ENCODE measurements at regions not wholly inside any gene's neighbourhood (a gene's known extent, or its start where the extent isn't known, plus 50 kb on each side); places are given as distances from the start of the nearest gene placed in this dataset.

DNA sequence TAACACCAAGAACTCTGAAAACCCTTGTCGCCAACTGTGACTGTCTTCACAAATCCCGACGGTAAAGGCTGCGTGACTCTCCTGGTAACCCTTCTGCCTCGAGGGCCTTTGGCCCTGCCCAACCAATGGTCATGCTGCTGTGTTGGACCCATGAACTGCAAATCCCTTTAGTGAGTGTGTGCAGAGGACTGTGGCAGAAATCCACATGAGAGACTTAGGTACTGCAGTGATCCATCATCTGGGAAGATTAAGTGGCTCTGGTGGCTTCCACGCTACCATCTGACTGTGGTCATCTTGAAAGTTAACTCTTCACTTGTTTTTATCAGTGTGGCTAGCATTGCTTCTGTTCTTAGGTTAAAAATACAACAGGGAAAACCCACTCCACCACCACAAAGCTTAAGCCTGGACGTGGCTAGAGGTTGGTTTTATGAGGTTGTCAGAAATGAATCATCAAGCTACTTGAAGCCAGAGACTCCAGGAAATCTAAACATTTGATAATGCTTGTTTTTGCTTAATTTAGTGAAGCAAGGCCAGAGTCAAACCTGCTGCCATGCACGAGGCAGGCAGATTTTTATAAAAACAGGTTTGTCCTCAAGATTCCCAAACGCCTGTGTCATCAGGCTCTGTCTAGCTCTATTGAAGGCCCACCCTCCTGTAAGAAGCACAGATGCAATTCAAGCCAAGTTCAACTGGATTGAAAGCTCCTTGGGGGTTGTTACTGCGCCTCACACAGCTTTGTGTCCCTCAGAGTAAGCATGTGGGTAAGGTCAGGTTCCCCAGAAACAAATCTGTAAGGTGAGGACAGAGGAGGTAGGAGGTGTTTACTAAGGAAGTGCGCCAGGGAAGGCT is 52.7 kb upstream of the ERCC6L2 start:
- no peak for DNase-seq

DNA sequence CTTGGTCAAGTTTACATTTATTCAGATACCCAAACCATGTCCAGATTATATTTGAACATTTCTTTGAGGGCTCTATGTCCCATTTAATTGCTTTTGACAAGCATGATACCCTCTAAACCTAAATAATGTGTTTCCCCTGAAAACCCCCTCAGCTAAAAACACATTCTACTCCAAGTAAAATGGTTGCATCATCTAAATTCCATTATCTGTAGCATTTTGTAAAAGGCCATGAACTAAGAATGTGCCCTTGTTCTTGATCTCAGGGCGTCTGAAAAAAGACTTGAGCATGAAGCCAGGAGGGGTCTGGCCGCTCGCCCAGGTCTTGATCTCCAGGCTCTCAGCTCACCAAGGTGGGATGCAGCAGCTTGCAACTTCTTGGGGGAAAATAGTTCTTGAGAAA is 53.5 kb upstream of the ERCC6L2 start:
- DNase-seq: no peak

DNA sequence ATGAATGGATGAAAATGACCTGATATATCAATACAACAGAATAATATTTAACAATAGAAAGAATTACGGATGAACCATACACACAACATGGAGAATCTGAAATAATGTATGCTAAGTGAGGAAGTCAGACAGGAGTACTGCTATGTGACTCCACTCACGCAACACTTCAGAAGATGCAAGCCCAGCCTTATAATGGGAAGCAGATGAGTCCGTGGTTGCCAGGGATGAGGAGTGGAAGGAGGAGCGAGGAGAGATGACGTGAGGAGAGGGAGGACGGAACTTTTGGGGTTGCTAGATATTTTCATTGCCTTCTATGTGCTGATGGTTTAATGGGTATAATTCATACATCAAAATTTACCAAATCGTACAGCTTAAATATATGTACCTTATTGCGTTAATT is 55.4 kb upstream of the ERCC6L2 start:
- DNase-seq: no peak

DNA sequence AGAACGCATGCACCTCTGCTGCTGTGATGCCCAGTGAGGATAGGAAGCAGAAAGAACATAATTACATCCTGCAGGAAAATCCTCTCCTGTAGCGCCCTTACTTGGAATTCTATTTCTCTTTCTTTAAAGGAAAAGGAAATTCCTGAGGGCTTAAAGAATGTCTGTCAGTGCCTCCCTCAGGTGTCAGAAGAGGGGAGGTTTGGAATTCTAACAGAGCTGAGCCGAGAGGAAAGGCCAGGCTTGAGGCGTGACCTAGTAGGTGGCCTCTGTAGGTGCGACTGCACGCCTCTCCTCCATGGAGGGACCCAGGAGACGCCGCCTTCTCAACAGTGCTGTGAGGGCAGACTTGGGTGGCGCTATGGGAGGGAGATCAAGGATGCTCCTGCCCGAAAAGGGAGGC is 55.9 kb upstream of the ERCC6L2 start:
- DNase-seq: no peak

DNA sequence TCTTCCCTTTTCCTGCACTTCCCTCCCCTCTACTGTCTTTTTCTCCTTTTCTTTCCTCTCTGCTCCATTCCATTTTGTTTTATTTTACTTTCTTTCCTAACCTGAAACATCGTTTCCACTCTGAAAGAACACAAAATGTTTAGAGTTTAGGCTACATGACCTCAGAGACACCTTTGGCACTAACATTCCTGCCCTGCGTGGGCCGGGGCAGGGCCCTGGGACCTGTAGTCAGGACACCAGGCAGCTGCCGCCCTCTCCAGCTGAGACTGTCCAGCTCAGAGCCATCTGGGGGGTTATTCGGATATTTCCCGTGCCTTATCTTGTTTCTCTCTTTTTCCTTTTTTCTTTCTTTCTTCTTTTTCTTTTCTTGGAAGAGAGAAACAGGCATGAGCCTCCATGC is 58.3 kb upstream of the ERCC6L2 start:
- DNase-seq: no peak

DNA sequence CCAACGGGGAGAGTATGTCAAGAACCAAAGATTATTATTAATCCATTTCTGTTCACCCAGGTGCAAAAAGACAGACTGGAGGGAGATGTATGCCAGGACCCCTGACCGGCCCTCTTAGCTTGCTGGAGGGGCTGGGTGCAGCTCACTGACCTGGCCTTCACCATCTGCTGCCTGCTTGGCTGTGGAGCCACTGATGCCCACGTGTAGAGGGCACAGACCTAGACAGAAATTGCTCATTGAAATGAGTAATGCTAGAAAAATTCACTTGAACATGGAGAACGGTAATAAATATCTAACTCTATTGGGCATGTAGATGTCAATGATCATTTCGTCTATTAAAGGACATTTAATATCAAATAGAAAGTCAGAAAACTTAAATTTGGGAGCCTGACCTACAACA is 58.8 kb upstream of the ERCC6L2 start:
- no peak for DNase-seq

DNA sequence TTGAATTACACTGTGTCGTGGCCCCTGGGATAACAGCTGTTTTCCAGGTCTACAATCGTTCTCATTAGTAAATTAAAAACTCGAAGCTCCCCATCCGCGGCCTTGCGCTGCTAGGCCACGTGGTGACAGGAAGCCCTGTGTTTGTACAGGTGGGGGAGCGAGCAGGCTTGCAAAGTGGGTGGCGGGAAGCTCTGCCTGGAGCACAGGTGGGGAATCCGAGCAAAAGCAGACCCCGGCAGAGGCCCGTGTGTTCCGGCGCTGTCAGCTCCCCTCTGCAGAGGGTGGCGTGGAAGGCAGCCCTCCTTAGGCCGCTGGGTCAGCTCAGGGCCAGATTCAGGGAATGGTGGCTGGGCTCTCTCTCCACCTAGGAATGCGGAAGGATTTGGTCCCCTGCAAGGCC is 59.5 kb upstream of the ERCC6L2 start:
- no peak for DNase-seq

DNA sequence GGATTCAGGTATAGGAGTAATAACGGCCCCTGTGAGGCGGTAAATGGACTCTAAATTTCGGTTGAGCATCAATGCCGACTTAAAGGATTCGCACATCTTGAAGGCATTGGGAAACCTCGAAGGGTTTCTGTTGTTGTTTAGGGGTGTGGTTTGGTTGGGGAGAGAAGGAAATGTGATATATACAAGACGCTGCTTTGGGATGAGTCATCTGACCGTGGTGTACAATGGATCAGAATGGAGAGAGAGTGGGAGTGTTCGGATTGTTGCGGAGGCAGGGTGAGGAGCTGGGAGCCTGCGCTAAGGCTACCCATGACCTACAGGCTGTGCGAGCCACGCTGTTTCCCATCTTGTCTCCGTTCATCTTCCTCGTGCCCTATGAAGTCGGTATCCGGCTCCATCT is 60.4 kb upstream of the ERCC6L2 start:
- no peak for DNase-seq

DNA sequence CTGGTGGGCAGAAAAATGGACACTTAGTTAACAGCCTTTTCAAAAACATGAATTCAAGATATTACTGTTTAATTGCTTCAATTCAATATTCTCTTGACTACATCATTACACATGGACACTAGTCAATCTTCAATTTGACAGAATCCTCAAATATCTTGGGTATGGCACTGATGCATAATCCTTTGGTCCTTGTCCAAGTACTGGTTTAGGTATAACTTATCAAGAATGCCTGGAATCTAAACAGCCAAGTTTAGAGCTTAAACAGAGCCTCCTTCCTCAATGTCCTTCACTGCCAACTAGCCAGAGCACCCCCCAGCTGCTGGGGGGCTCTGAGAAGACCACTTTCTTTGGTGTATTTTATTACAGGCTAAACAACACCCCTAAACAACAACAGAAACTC is 61.6 kb upstream of the ERCC6L2 start:
- DNase-seq: no peak

DNA sequence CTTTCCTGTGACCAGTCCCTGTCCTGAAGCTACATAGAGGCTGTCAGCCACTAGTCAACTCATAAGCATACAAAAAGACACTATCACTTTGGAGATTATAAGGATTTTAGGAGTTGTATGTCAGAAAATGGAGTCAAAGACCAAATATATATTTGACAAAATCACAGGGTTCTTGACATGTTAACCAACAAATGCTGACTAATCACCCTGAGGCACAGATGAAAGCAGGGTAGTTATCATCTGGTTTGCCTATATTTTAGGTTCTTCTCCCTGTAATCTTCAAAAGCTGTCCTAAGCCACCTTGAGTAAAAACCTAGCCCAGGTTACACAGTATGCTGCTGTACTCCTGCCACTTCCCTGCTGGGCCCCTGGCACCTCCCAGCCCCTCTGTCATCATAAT is 64.7 kb upstream of the ERCC6L2 start:
- DNase-seq: no peak

DNA sequence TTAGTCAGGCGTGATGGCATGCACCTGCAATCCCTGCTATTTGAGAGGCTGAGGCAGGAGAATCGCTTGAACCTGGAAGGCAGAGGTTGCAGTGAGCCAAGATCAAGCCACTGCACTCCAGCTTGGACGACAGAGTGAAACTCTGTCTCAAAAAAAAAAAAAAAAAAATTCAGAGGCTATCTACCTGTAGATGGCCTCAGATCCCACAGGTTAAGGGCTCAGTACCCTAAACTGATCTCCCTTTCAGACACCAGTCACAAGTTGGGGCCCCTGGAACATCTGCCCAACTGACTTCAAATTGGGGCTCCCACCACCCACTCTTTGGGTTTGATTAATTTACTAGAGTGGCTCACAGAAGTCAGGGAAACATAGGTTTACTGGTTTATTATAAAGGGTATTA is 65.4 kb upstream of the ERCC6L2 start:
- DNase-seq: no peak

DNA sequence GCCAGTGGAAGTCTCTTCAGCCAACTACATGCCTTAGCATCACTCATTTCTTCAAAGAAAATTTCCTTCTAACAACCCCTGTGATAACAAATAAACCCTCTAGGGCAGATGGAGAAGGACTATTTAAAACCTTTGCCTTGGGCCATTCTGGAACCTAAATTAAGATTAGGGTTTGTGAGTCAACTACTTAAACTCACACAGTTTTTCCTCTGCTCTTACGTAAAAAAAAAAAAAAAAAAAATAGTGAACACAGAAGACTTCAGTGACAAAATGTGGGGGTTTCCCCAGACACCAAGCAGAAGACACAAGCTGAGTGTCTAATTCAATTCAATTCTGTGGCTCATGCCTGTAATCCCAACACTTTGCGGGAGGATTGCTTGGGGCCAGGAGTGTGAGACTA is 65.8 kb upstream of the ERCC6L2 start:
- no peak for DNase-seq

DNA sequence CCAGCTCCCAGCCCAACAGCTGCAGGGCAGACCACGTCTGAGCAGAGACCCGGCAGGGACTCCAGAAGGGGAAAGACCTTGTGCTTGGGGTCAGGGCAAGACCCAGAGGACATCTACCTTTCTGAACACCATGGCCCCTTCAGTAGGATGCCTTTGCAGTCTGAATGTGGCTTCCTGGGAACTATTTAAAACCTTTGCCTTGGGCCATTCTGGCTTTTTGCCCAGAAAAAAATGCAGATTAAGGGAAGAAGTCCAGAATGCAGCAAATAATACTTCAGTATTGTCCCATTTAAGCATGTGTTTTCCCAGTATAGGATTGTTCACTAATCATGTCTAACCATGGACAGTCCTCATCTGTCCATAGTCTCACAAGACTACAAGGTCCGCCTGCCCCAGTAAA is 67.5 kb upstream of the ERCC6L2 start:
- DNase-seq: no peak

DNA sequence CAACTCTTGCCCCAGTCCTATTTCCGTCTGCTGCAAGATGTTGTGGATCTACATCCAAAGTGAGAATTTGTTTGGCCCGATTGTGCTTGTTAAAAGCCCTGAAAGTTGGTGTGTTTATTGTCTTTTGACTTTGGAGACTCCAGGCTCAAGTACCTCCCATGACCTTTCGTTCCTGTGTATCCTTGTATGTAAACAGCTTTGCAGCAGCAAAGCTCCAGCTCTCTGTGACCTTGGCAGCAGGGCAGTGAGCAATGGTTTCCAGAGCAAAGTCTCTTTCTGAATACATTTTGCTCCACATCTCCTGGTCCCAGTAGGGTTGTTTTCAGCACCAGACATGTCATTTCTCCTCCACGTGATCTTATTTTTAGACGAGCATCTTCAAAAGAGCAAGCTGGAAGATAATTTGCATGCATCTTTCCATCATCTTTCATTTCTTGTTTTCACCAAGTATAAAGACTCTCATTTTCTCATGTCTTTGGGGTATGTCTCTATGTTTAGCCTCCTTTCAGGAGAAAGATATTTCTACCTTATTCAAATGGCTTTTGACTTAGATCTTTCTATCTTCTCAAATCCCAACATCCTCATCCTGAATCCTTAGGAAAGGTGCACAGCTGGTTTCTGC is 68.1 kb upstream of the ERCC6L2 start:
- DNase-seq: no peak

DNA sequence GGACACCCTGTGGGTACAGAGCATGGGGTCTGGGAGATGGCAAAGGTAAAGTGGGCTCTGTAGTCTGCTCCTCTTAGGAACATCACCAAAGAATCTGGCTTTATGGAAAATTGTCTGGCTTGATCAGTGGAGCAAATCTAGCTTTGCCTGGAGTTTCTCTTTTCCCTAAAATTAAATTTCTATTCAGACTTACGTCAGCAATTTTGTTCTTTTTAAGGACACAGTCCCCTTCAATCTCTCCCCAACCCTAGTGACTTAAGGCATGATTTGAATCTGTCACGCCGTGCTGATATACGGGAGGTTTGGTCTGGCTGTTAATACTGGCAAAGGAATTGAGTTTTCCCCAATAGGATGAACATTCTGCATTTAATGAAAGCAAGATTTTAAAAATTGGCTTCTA is 72.3 kb upstream of the ERCC6L2 start:
- no peak for DNase-seq

DNA sequence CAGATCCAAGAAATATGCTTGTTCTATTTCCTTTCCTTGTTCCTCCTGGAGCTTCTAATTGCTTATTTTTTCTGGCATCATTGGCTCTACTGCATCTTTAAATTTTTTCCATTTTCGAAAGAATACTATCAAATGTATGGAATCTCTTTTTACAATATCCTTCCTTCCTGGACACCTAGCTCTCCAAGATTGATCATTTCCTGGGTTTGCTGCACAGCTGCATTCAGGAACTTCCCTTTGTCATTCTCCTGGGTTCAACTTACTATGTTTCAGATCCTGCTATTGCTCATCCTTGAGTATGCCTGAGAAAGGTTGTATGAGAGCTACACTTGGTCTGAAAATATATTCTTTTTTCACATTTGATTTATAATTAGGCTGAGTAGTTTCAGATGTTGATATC is 73.7 kb upstream of the ERCC6L2 start:
- no peak for DNase-seq

DNA sequence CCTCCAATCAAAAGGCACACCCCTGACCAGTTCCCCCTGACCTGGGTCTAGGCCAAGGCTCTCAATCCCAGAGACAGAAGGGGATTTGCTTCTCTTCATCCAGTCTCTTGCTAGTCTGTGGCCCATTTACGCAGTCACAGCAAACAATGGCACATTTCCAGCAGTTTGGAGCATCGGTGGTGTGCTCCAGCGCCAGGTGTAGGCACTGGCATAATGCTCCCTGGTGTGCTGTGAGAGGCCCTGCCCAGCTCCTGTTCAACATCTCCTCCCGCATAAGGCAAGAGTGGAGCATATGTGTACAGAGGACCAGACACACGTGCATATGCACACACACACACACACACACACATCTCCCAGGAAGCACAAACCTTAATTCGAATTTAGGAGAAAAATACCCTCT is 79.5 kb upstream of the ERCC6L2 start:
- DNase-seq: no peak

DNA sequence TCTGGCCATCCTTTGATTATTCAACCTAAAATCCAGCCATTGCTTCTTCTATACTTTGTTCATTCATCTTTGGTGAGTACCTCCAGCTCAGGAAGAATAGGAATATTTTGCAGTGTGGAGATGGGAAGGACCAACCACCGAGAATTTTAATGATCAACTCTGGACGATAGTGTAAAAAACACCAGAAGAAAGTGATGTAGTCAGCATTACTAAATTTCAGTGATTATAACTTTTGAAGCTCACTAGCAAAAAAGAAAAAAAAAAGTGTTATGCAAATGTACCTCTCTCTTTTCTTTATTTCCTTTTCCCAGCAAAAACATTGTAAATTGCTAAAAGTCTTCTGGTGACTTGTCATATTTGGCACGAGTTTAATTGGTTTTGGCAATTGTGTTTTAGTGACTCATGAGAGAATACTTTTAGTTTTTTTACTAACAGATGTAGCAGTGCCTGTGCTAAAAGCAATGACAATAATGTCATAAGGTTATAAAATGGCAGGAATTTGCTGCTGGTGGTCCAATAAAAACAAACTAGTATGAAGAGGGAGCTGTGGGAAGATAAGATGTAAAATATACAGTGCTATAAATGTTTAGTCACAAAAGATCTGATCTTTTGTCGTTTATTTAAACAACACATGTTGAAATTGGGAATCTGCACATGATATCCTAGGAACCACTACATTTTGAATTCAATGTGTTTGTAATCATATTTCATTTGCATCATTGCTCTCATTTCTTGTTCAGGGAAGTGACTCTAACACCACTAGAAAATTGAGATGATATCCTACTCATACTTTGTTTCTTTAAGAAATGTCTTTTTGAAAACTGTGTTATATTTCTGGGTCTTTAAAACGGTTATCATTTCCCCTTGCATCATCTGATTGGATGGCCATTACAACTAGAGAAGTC is 81.3 kb upstream of the ERCC6L2 start:
- no peak for DNase-seq

DNA sequence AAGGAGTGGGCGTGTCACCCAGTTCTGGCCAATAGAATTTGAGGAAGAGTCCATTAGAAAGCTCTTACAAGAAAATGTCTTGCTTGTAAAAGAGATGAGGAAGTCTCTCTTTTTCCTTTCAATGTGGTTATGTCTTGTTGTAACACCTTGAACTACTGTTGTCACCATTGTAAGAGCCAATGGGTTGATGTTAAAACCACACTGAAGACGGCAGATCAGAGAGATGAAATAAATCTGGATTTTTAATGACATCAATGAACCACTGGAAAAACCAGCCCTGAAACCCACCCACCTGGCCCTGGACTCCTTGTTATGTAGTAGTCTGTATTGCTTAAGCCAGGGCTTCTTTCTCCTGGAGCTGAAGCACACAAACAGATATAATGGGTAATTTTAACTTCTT is 83.8 kb upstream of the ERCC6L2 start:
- no peak for DNase-seq

DNA sequence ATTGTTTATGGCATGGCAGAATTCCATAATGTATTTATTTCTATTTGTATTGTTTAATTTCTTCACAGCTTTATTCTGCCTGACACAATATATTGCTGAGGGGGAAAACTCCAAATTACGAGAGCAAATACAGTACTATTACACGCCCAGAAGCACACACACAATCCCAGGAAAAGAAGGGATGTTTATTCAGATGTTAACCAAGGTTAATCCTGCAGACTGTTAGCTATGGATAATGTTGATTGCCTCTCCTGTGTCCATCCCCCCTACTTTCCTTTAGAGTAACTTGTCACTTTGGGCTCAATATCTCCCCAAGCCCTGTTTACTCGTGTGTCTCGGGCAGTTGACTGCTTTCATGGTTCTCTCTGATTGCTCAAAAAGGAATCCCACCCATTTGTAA is 84.2 kb upstream of the ERCC6L2 start:
- DNase-seq: no peak

DNA sequence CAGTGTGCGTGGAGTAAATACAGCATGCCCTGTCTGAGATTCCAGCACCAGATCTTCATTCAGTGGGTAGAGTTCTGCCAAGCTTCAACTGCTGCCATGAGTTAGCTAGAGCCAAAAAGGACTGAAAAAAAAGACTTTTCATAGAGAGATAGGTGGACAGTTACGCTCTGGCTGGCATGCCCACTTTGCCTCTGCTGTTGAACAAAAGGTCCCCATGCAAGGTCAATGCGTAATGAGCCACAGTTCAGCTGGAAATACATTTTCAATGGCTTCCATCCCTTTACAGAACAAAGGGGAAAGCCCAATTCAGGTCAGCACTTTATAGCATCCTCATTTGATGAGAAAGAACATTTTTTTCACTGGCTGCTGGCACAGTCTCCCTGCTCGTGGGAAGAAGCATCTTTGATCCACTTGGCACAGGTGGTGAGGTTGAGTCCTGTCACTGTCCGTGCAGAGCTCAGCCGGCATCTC is 86.9 kb upstream of the ERCC6L2 start:
- DNase-seq: no peak

DNA sequence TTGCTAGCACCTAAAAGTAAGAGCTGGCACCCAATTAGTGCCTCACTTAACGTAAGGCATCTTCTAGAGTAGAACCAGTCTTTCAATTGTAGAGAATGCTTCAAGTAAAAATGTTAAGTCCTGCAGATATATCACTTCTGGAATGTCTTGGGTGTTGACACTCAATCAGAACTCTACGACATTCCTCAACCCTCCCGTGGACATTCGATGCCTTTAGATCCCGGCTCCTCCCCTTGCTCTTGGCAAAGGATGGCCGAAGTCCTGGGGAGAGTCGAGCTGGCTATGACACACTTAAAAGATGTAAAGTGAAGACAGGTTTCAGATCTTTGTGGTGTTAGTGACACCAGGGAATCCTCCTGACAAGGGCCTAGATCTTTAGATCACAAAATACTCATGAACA is 87.5 kb upstream of the ERCC6L2 start:
- no peak for DNase-seq

DNA sequence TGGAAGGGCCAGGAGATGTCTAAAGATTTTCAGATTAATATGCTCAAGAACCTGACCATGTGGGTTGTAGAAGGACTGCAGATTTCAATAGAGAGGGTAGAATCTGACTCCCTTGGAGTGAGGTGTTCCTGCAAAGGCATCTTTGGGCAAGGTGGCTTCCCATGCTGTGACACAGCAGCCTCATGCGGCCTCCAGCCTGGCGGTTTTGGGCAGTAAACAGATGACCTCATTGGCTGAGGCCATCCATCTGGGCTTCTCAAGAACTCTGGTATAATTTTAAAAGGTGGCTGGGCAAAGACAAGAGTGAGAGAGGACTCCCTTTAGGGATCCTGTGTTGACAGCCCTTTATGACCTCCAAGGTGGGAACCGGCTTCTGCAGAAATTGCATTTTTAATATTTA is 90.3 kb upstream of the ERCC6L2 start:
- DNase-seq: no peak

DNA sequence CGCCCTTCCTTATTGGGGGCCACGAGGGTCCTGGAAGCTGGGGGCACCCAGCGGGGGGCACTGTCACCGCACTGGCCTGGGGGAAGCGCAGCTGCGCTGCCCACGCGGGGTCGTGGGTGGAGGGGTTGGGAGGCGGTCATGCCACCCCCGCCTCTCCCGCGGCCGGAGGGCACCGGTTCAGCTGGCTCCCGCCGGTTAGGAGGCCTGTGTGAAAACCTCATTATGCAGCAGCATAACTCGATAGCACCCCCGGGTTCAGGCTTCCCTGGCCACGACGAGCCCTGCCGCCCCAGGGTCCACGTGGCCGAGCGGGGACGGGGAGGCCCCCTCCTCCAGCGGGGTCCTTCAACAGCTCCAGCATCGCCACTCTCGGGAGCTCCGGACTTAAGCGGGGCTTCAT is 91.2 kb upstream of the ERCC6L2 start:
- no peak for DNase-seq
